Keratinocyte (primary cell): ENCODE measurements at regions not wholly inside any gene's neighbourhood (a gene's known extent, or its start where the extent isn't known, plus 50 kb on each side); places are given as distances from the start of the nearest gene placed in this dataset.

Experiments
- EZH2 ChIP-seq: IDR thresholded peaks from one replicate; pipeline ENCODE4 v1.6.1; 2012; ENCODE audit warnings: inconsistent platforms, mild to moderate bottlenecking, low read length, moderate library complexity
- TF ChIP-seq, protein P1 (sequence below), 3 experiments: IDR thresholded peaks in 1 of 3; conservative IDR thresholded peaks in 1 of 3; optimal IDR thresholded peaks in 1 of 3; 2 replicates in 2 of 3; 3 replicates in 1 of 3; pipeline versions ENCODE3 to v1.5.1; 2011; ENCODE audit warnings: low read length in 3 of 3, mild to moderate bottlenecking in 3 of 3, moderate library complexity in 2 of 3, control low read depth in 1 of 3, inconsistent platforms in 1 of 3; ENCODE audit not compliant: insufficient read depth in 2 of 3; ENCODE audit errors: extremely low read depth in 1 of 3

DNA sequence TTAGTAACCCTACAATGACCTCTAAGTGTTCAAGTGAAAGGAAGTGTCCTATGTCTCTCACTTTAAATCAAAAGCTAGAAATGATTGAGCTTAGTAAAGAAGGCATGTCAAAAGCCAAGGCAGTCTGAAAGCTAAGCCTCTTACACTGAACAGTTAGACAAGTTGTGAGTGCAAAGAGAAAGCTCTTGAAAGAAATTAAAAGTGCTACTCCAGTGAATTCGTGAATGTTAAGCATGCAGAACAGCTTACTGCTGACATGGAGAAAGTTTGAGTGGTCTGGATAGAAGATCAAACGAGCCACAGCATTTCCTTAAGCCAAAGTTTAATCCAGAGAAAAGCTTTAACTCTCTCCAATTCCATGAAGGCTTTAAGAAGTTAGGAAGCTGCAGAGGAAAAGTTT is 373.7 kb downstream of the NR4A2 start:
- TF ChIP-seq, protein P1, sequence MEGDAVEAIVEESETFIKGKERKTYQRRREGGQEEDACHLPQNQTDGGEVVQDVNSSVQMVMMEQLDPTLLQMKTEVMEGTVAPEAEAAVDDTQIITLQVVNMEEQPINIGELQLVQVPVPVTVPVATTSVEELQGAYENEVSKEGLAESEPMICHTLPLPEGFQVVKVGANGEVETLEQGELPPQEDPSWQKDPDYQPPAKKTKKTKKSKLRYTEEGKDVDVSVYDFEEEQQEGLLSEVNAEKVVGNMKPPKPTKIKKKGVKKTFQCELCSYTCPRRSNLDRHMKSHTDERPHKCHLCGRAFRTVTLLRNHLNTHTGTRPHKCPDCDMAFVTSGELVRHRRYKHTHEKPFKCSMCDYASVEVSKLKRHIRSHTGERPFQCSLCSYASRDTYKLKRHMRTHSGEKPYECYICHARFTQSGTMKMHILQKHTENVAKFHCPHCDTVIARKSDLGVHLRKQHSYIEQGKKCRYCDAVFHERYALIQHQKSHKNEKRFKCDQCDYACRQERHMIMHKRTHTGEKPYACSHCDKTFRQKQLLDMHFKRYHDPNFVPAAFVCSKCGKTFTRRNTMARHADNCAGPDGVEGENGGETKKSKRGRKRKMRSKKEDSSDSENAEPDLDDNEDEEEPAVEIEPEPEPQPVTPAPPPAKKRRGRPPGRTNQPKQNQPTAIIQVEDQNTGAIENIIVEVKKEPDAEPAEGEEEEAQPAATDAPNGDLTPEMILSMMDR (optimal IDR thresholded peaks at IDR 0.05 in 1 of 3, IDR thresholded peaks at IDR 0.05 in 1 of 3, conservative IDR thresholded peaks at IDR 0.05 in 1 of 3; ENCODE audit: extremely low read depth in 1 of 3, insufficient read depth in 2 of 3, low read length in 3 of 3), result no peak
- TF ChIP-seq EZH2, result no peak
